ENCODE measurements at regions not wholly inside any gene's neighbourhood (a gene's known extent, or its start where the extent isn't known, plus 50 kb on each side); places are given as distances from the start of the nearest gene placed in this dataset.

DNA sequence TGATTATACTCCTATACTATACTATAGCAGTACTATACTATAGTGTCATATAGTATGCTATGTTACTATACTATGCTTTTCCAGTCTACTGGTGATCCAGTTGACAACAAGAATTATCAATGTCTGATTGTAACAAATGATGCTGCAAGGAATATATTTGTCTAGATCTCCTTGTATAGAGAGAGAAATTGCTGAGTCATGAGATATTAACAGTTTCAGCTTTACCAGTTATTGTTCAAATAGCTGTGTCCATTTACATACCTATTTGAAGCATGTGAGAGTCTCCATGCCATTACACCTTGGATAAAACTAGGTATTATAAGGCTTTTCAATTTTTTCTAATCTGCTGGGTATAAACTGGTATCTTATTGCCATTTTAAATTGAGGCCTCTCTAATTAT lies 136.4 kb upstream of the SKOR2 start:
- H3K36me3 ChIP-seq, result no peaks in the 10 kb centered on the region
- no peaks in the 10 kb centered on the region for H3K9me3 ChIP-seq
- H3K27me3 ChIP-seq, result no peaks in the 10 kb centered on the region
- no peak for ATAC-seq
- DNase-seq, result no peak
- TF ChIP-seq POLR2A (IDR thresholded peaks at IDR 0.05), result no peak
- TF ChIP-seq, protein P1, sequence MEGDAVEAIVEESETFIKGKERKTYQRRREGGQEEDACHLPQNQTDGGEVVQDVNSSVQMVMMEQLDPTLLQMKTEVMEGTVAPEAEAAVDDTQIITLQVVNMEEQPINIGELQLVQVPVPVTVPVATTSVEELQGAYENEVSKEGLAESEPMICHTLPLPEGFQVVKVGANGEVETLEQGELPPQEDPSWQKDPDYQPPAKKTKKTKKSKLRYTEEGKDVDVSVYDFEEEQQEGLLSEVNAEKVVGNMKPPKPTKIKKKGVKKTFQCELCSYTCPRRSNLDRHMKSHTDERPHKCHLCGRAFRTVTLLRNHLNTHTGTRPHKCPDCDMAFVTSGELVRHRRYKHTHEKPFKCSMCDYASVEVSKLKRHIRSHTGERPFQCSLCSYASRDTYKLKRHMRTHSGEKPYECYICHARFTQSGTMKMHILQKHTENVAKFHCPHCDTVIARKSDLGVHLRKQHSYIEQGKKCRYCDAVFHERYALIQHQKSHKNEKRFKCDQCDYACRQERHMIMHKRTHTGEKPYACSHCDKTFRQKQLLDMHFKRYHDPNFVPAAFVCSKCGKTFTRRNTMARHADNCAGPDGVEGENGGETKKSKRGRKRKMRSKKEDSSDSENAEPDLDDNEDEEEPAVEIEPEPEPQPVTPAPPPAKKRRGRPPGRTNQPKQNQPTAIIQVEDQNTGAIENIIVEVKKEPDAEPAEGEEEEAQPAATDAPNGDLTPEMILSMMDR (IDR thresholded peaks at IDR 0.05), result no peak
- no peak overlapping the region for H3K4me3 ChIP-seq
- intact Hi-C loops (cut with DNase I), result no loop called here
- no peaks in the 10 kb centered on the region for H3K4me1 ChIP-seq
- no peak overlapping the region for H3K27ac ChIP-seq

DNA sequence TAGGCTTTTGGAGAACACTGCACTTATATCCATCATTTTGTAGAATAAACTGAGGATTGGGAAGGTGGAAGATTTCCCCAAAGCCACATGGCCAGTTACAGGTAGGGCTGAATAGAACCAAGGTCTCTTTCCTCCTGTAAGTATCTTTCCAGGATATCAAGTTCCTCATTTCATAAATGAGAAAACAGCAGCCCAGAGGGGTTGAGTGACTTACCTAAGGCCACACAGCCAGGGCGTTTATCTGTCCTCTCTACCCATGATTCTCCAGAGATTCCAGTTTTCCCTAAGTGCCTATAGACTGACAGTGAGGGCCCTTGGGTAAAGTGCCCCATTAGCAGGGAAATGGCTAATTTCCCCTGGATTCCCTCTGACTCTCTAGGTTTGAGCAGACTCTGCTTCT lies 132.3 kb upstream of the SKOR2 start:
- Histone ChIP-seq H3K9me3 (no peaks in the 10 kb centered on the region), H3K4me1 (no peaks in the 10 kb centered on the region), H3K36me3 (no peaks in the 10 kb centered on the region), H3K27me3 (peaks cover 0 to 4% of the 10 kb centered on the region in 2 donors), H3K27ac (no peak overlapping the region), H3K4me3 (no peak overlapping the region)
- no peak for ATAC-seq
- no peak for DNase-seq
- intact Hi-C loops (cut with DNase I), result no loop called here
- TF ChIP-seq, protein P1 (IDR thresholded peaks at IDR 0.05), result no peak
- TF ChIP-seq POLR2A (IDR thresholded peaks at IDR 0.05), result no peak
- 13% methylated on average over 1 of the region's 1 CpG for WGBS (ENCODE audit: insufficient coverage, low coverage, low lambda C conversion rate, missing lambda C conversion rate)

DNA sequence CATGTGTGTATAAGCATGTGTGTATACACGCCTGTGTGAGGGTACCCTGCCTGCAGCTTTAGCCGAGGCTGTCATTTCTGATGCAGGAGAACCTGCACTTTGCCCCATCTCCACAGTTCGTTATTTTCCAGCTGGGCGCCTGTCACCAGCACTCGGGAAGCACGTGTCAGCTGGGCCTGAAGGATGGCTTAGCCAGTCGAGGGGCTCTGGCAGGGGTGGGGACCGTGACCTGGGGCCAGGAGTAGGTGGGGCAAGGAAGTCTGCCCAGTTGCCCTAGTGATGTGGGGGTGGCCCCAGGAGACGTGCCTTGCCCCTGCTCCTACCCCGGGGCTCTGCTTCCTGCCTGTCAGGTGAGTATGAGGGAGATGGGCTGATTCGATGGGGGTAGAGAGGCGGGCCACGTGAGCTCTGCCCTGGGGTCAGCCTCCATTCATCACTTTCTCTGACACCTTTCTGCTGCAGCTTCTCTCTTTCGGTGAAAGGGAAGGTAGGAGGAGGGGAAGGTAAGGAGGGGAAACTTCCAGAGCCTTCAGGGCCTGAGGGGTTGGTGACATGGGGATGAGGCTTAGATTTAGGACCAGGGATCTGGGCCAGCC lies 130.6 kb upstream of the SKOR2 start:
- Histone ChIP-seq H3K36me3 (no peaks in the 10 kb centered on the region), H3K27ac (no peak overlapping the region), H3K9me3 (no peaks in the 10 kb centered on the region), H3K4me3 (no peak overlapping the region), H3K4me1 (no peaks in the 10 kb centered on the region), H3K27me3 (peaks cover 0 to 4% of the 10 kb centered on the region in 2 donors)
- DNase-seq (no peak), ATAC-seq (no peak)
- 10% methylated on average over 4 of the region's 14 CpGs for WGBS (ENCODE audit: insufficient coverage, low coverage, low lambda C conversion rate, missing lambda C conversion rate)
- intact Hi-C loops (cut with DNase I), result no loop called here
- TF ChIP-seq, protein P1 (IDR thresholded peaks at IDR 0.05), result no peak
- no peak for TF ChIP-seq POLR2A (IDR thresholded peaks at IDR 0.05)

DNA sequence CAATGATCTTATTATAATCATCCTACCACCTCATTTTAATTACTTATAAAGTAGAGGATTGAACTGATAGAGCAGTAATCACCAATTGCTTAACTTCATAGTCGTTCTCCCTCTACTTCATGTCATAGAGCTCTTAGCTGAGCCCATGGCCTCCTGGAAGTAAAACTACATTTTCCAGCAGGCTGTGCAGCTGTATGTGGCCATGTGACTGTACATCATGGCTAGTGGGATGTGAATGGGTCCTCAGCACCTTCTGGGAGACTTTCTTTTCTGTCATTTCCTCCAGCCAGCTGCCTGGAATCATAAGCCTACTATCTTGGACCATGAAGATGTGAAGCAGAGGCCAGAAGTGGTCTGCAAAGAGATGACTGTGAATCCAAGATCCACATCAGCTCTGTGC lies 128.7 kb upstream of the SKOR2 start:
- Histone ChIP-seq H3K4me3 (no peak overlapping the region), H3K36me3 (no peaks in the 10 kb centered on the region), H3K9me3 (no peaks in the 10 kb centered on the region), H3K27me3 (peaks cover 0 to 4% of the 10 kb centered on the region in 2 donors), H3K4me1 (no peaks in the 10 kb centered on the region), H3K27ac (no peak overlapping the region)
- WGBS (ENCODE audit: insufficient coverage, low coverage, low lambda C conversion rate, missing lambda C conversion rate), result 50% methylated on average over 1 of the region's 1 CpG
- intact Hi-C loops (cut with DNase I), result no loop called here
- TF ChIP-seq, protein P1 (IDR thresholded peaks at IDR 0.05), result no peak
- DNase-seq (no peak), ATAC-seq (no peak)

DNA sequence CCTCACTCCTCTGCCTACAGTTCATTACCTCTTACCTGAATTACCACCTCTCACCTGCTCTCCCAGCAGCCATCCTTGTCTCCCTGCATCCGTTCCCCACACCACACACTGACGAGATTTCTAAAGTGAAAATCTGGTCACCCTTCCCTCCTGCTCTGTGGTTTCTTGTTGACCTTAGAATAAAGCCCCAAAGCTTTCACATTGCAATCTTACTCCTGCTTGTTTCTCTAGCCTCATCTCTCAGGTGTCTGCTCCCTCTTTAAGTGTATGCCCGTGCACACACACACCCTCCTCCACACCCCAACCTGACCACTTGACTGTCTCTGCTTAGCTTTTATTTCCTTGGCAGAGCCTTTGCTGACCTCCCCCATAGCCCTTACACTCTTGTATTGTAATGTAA lies 122.0 kb upstream of the SKOR2 start:
- no peak overlapping the region for H3K27ac ChIP-seq
- no peaks in the 10 kb centered on the region for H3K9me3 ChIP-seq
- ATAC-seq, result no peak
- TF ChIP-seq POLR2A (IDR thresholded peaks at IDR 0.05), result no peak
- TF ChIP-seq, protein P1 (IDR thresholded peaks at IDR 0.05), result no peak
- H3K4me3 ChIP-seq, result no peak overlapping the region
- no peaks in the 10 kb centered on the region for H3K36me3 ChIP-seq
- intact Hi-C loops (cut with DNase I), result no loop called here
- WGBS (ENCODE audit: insufficient coverage, low coverage, low lambda C conversion rate, missing lambda C conversion rate), result 32% methylated on average over 3 of the region's 3 CpGs
- no peaks in the 10 kb centered on the region for H3K4me1 ChIP-seq
- peaks cover 0 to 5% of the 10 kb centered on the region in 2 donors for H3K27me3 ChIP-seq
- no peak for DNase-seq

All from right lobe of liver (tissue), 6 donors.